SU-DHL-6 (cell line): ENCODE measurements at regions not wholly inside any gene's neighbourhood (a gene's known extent, or its start where the extent isn't known, plus 50 kb on each side); places are given as distances from the start of the nearest gene placed in this dataset.
"Not testable (repeated sequence)": the region's sequence is repeated elsewhere in the genome, so short reads cannot be mapped to it uniquely, and the experiment has no call there.

Experiments used
- H2AFZ ChIP-seq: fragments of 200-600 bp; sonication (generic); 2 replicates; pipeline ENCODE4 v1.6.1; 2014; ENCODE audit warnings: low read depth, mild to moderate bottlenecking, moderate library complexity, mixed read lengths, antibody characterized with exemption, low read length; ENCODE audit not compliant: severe bottlenecking
- H3F3A ChIP-seq: fragments of 200-600 bp; shearing (Covaris generic); 2 replicates; pipeline ENCODE4 v1.6.0; 2016; ENCODE audit warnings: antibody characterized with exemption, mild to moderate bottlenecking; ENCODE audit not compliant: insufficient read depth
- H3K27ac ChIP-seq: fragments of 200-600 bp; sonication (generic); 2 replicates; pipeline ENCODE4 v1.5.1; 2016; ENCODE audit warnings: low read depth, mild to moderate bottlenecking, low read length, moderate library complexity, mixed read lengths
- H3K27me3 ChIP-seq: fragments of 200-600 bp; sonication (generic), shearing (Covaris generic); 2 replicates; pipeline ENCODE4 v1.6.0; 2014; ENCODE audit warnings: mild to moderate bottlenecking, low read length
- H3K36me3 ChIP-seq: fragments of 200-600 bp; sonication (generic); 2 replicates; pipeline ENCODE4 v1.6.1; 2014; ENCODE audit warnings: mild to moderate bottlenecking, low read length, mixed read lengths
- H3K4me2 ChIP-seq: fragments of 300-600, 200-600 bp; shearing (Covaris generic), sonication (generic); 2 replicates; pipeline ENCODE4 v1.6.0; 2014; ENCODE audit warnings: low read length, low read depth, mild to moderate bottlenecking; ENCODE audit not compliant: poor library complexity, severe bottlenecking
- H3K4me3 ChIP-seq: fragments of 200-600 bp; sonication (generic); 2 replicates; pipeline ENCODE4 v1.5.1; 2014; ENCODE audit warnings: antibody characterized with exemption, low read length, mild to moderate bottlenecking, mixed read lengths; ENCODE audit not compliant: insufficient read depth, poor library complexity, severe bottlenecking
- H3K79me2 ChIP-seq: fragments of 200-600 bp; sonication (generic); 2 replicates; pipeline ENCODE4 v1.6.1; 2014; ENCODE audit warnings: mild to moderate bottlenecking, low read length, moderate library complexity; ENCODE audit not compliant: insufficient read depth
- H3K9ac ChIP-seq: fragments of 200-600 bp; sonication (generic); 2 replicates; pipeline ENCODE4 v1.7.0; 2014; ENCODE audit warnings: mild to moderate bottlenecking, low read length
- H3K9me2 ChIP-seq: fragments of 200-600 bp; sonication (generic); replicated peaks from 2 replicates; pipeline ENCODE4 v1.6.1; 2014; ENCODE audit warnings: low read length; ENCODE audit not compliant: insufficient read depth
- H3K9me3 ChIP-seq: fragments of 200-600 bp; sonication (generic); 2 replicates; pipeline ENCODE4 v1.6.1; 2014; ENCODE audit warnings: low read length, mixed read lengths; ENCODE audit not compliant: insufficient read depth
- H4K20me1 ChIP-seq: fragments of 200-600 bp; sonication (generic); 2 replicates; pipeline ENCODE4 v1.6.1; 2014; ENCODE audit warnings: low read depth, mild to moderate bottlenecking, antibody characterized with exemption, low read length, moderate library complexity, mixed read lengths
- CTCF ChIP-seq: fragments of 200-600 bp; sonication (generic); IDR thresholded peaks from one replicate; pipeline ENCODE4 v1.5.1; 2017; ENCODE audit warnings: antibody characterized with exemption, mild to moderate bottlenecking, low read length, moderate library complexity; ENCODE audit not compliant: insufficient read depth, poor library complexity, severe bottlenecking
- EZH2phosphoT487 ChIP-seq: fragments of 200-600 bp; sonication (generic), shearing (Covaris generic); conservative IDR thresholded peaks from 2 replicates; pipeline ENCODE4 v1.6.1; 2018; ENCODE audit warnings: mild to moderate bottlenecking, antibody characterized with exemption, low read length, moderate library complexity, mixed read lengths

GRCh38 chr4:159593681-159594080 lies 490.8 kb downstream of the RAPGEF2 start:
- H3K9ac ChIP-seq: no peak overlapping the region
- H3K27ac ChIP-seq: no peak overlapping the region
- H2AFZ ChIP-seq: no peak overlapping the region
- H3K4me3 ChIP-seq: no peak overlapping the region
- H3K27me3 ChIP-seq: no peaks in the 10 kb centered on the region
- no peaks in the 10 kb centered on the region for H3K9me2 ChIP-seq
- no peaks in the 10 kb centered on the region for H3K36me3 ChIP-seq
- no peaks in the 10 kb centered on the region for H3K79me2 ChIP-seq
- H3K4me2 ChIP-seq: no peak overlapping the region
- TF ChIP-seq EZH2phosphoT487: no peak
- TF ChIP-seq CTCF: no peak
- no peaks in the 10 kb centered on the region for H3F3A ChIP-seq
- H3K9me3 ChIP-seq: no peaks in the 10 kb centered on the region
- no peaks in the 10 kb centered on the region for H4K20me1 ChIP-seq

DNA sequence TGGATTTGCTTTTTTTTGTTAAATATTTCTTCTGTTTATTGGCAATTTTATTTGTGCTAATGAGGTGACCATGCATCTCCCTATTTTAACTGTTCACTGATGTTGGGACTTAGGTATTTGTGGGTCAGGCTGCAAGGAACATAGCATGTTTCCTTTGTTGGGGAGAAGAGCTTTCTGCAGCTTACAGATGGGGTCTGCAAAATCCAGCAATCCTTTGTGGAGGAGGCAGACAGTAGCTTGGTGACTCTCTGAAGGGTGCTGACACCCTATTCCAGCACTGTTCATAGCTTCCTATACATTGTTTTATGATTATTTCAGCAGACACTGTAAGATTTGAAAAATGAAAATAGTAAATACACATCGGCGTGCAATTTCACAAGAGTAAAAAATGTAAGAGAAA lies 491.7 kb downstream of the RAPGEF2 start:
- Histone ChIP-seq H4K20me1 (no peaks in the 10 kb centered on the region), H3K9me3 (no peaks in the 10 kb centered on the region), H3K9ac (no peak overlapping the region), H3K4me3 (no peak overlapping the region), H3K79me2 (no peaks in the 10 kb centered on the region), H3K36me3 (no peaks in the 10 kb centered on the region), H2AFZ (no peak overlapping the region), H3K4me2 (no peak overlapping the region), H3K27ac (no peak overlapping the region), H3F3A (no peaks in the 10 kb centered on the region), H3K27me3 (no peaks in the 10 kb centered on the region), H3K9me2 (no peaks in the 10 kb centered on the region)
- TF ChIP-seq EZH2phosphoT487: no peak
- no peak for TF ChIP-seq CTCF

DNA sequence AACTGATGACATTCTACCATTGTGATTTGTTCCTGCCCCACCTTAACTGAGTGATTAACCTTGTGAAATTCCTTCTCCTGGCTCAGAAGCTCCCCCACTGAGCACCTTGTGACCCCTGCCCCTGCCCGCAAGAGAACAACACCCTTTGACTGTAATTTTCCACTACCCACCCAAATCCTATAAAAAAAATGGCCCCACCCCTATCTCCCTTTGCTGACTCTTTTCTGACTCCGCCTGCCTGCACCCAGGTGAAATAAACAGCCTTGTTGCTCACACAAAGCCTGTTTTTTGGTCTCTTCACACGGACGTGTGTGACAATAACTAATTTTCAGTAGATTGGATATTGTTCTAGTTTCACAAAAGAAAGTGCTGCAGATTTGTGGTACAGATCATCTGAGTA lies 492.2 kb downstream of the RAPGEF2 start:
- not testable (repeated sequence) for H3K27me3 ChIP-seq, H3K27ac ChIP-seq, H3K4me3 ChIP-seq, H3K9me3 ChIP-seq, H3K4me2 ChIP-seq, H3K9me2 ChIP-seq, H2AFZ ChIP-seq, H3K79me2 ChIP-seq, H3F3A ChIP-seq, H4K20me1 ChIP-seq, H3K9ac ChIP-seq, H3K36me3 ChIP-seq

- Histone ChIP-seq H3K4me2 (no peak overlapping the region), H4K20me1 (no peaks in the 10 kb centered on the region), H3K4me3 (no peak overlapping the region), H3K9me3 (no peaks in the 10 kb centered on the region), H3F3A (no peaks in the 10 kb centered on the region), H3K79me2 (no peaks in the 10 kb centered on the region), H3K36me3 (no peaks in the 10 kb centered on the region), H3K27me3 (no peaks in the 10 kb centered on the region), H2AFZ (no peak overlapping the region), H3K27ac (no peak overlapping the region), H3K9me2 (no peaks in the 10 kb centered on the region), H3K9ac (no peak overlapping the region)
- TF ChIP-seq CTCF: no peak
- no peak for TF ChIP-seq EZH2phosphoT487
These were observed 495.7 kb downstream of the RAPGEF2 start for GRCh38 chr4:159598602-159599001.
